ENCODE measurements at regions not wholly inside any gene's neighbourhood (a gene's known extent, or its start where the extent isn't known, plus 50 kb on each side); places are given as distances from the start of the nearest gene placed in this dataset.

GRCh38 chr13:48851707-48852106 is 124.0 kb upstream of the FNDC3A start:
- TF ChIP-seq CTCF (IDR thresholded peaks at IDR 0.05 in 4 of 5, conservative IDR thresholded peaks at IDR 0.05 in 1 of 5) (no peak), POLR2A (IDR thresholded peaks at IDR 0.05) (no peak)
